H1 (cell line): ENCODE measurements at regions not wholly inside any gene's neighbourhood (a gene's known extent, or its start where the extent isn't known, plus 50 kb on each side); places are given as distances from the start of the nearest gene placed in this dataset.

Source experiments
- CBX5 ChIP-seq: fragments of 300-800, 300-1000 bp; sonication (generic); IDR thresholded peaks from 2 replicates; pipeline ENCODE4 v1.7.1; 2016; ENCODE audit warnings: antibody characterized with exemption, low read length, low read depth
- CREB1 ChIP-seq: IDR thresholded peaks from 2 replicates; pipeline ENCODE4 v1.6.1; 2012; ENCODE audit warnings: inconsistent platforms
- FOSL1 ChIP-seq: IDR thresholded peaks from 2 replicates; pipeline ENCODE4 v1.6.1; 2011; ENCODE audit warnings: mild to moderate bottlenecking, low read depth, low read length, moderate library complexity; ENCODE audit not compliant: insufficient read depth
- GTF2F1 ChIP-seq: IDR thresholded peaks from 2 replicates; pipeline ENCODE4 v1.6.1; 2012; ENCODE audit warnings: low read depth, low read length, improper control_type of control experiment, borderline replicate concordance
- HDAC2 ChIP-seq, 2 experiments: fragments of 300-600 bp in 1 of 2; sonication (generic) in 1 of 2; IDR thresholded peaks; 2 replicates each; pipeline ENCODE4 v1.6.1; 2011 to 2012; ENCODE audit warnings: low read depth in 2 of 2, low read length in 2 of 2, mild to moderate bottlenecking in 2 of 2, moderate library complexity in 2 of 2, borderline replicate concordance in 1 of 2, inconsistent platforms in 1 of 2
- KDM1A ChIP-seq: fragments of 200-600, 300-600 bp; sonication (generic); IDR thresholded peaks from 2 replicates; pipeline ENCODE4 v1.7.1; 2016; ENCODE audit warnings: mild to moderate bottlenecking, low read length, borderline replicate concordance
- KDM5A ChIP-seq: fragments of 200-600 bp; IDR thresholded peaks from 2 replicates; pipeline ENCODE4 v1.7.1; 2012; ENCODE audit warnings: mild to moderate bottlenecking, low read length, inconsistent platforms, mixed read lengths
- MAFK ChIP-seq: IDR thresholded peaks from 2 replicates; pipeline ENCODE4 v1.6.1; 2012; ENCODE audit warnings: low read depth, mild to moderate bottlenecking, improper control_type of control experiment, low read length
- RBBP5 ChIP-seq: IDR thresholded peaks from 2 replicates; pipeline ENCODE4 v1.7.1; 2012; ENCODE audit warnings: low read depth, mild to moderate bottlenecking, inconsistent platforms, low read length, moderate library complexity, borderline replicate concordance

DNA sequence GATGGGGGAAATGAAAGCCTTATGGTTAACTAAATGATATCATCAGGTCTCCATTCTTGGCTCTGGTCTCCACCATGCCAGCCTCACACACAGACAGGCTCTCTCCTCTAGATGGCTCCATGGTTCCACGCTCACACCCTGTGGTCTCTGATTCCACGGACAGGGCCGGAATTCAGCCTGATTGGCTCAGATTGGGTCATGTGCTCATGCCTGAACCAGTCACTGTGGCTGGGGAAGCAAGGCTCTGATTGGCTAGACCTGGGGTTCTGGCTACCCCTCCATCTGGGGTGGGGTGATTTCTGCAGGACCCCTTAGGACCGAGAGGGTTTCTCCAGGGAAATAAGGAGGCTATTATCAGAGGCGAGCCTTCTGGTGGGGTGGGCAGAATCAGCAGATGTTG is 277.0 kb downstream of the PTPRU start (continued):
- TF ChIP-seq GTF2F1 (no peak), FOSL1 (no peak), CBX5 (no peak), KDM1A (no peak), CREB1 (no peak), RBBP5 (no peak), MAFK (no peak), HDAC2 (IDR thresholded peaks at IDR 0.05; ENCODE audit: borderline replicate concordance in 1 of 2, low read depth in 2 of 2, low read length in 2 of 2) (no peak), KDM5A (no peak)
